GM20000 (cell line): ENCODE measurements at regions not wholly inside any gene's neighbourhood (a gene's known extent, or its start where the extent isn't known, plus 50 kb on each side); places are given as distances from the start of the nearest gene placed in this dataset.

Source experiments
- DNase-seq: peaks from one replicate; pipeline ENCODE4 v3.0.0; 2012; ENCODE audit warnings: low spot score
- CTCF ChIP-seq: IDR thresholded peaks from 2 replicates; pipeline ENCODE4 v1.5.1; 2012; ENCODE audit warnings: mild to moderate bottlenecking, control low read depth; ENCODE audit errors: extremely low read depth, missing control alignments

GRCh38 chrY:15689994-15690393 is 1165.7 kb downstream of the NLGN4Y start:
- no peak for TF ChIP-seq CTCF
- no peak for DNase-seq

- DNase-seq = no peak
- TF ChIP-seq CTCF = no peak
These were observed 1177.8 kb downstream of the NLGN4Y start for GRCh38 chrY:15702131-15702530.

GRCh38 chrY:15704906-15705305 is 1180.6 kb downstream of the NLGN4Y start:
- no peak for DNase-seq
- TF ChIP-seq CTCF = no peak

GRCh38 chrY:15749533-15750433 is 1225.5 kb downstream of the NLGN4Y start:
- no peak for DNase-seq
- no peak for TF ChIP-seq CTCF

- no peak for DNase-seq
- no peak for TF ChIP-seq CTCF
These were observed 1226.7 kb downstream of the NLGN4Y start for GRCh38 chrY:15751001-15751400.

- DNase-seq = no peak
- no peak for TF ChIP-seq CTCF
These were observed 1231.9 kb downstream of the NLGN4Y start for GRCh38 chrY:15756266-15756665.

GRCh38 chrY:15773579-15773978 is 1249.2 kb downstream of the NLGN4Y start:
- no peak for TF ChIP-seq CTCF
- no peak for DNase-seq
